NB4 (cell line): ENCODE measurements at regions not wholly inside any gene's neighbourhood (a gene's known extent, or its start where the extent isn't known, plus 50 kb on each side); places are given as distances from the start of the nearest gene placed in this dataset.
"Not testable (repeated sequence)": the region's sequence is repeated elsewhere in the genome, so short reads cannot be mapped to it uniquely, and the experiment has no call there.

Experiments used
- DNase-seq: peaks from one replicate; pipeline ENCODE4 v3.0.0; 2010; ENCODE audit warnings: low read depth
- H3K4me3 ChIP-seq: one replicate; pipeline ENCODE4 v1.5.1; 2011; ENCODE audit warnings: mild to moderate bottlenecking, low read depth, low read length, moderate library complexity
- MYC ChIP-seq: IDR thresholded peaks from 2 replicates; pipeline ENCODE4 v1.6.1; 2011; ENCODE audit warnings: low read depth, low read length
- POLR2A ChIP-seq: IDR thresholded peaks from 2 replicates; pipeline ENCODE4 v1.6.1; 2011; ENCODE audit warnings: mild to moderate bottlenecking; ENCODE audit not compliant: insufficient read length; ENCODE audit errors: extremely low read depth
- TF ChIP-seq, protein P1 (sequence below): IDR thresholded peaks from one replicate; pipeline ENCODE4 v1.5.1; 2012; ENCODE audit warnings: low read depth, low read length
- TF ChIP-seq, protein P2 (sequence below): IDR thresholded peaks from 2 replicates; pipeline ENCODE4 v1.6.1; 2011; ENCODE audit warnings: low read depth, low read length

GRCh38 chr2:113823716-113824595 is 65.9 kb upstream of the ACTR3 start:
- DNase-seq: no peak
- no peak overlapping the region for H3K4me3 ChIP-seq
- TF ChIP-seq POLR2A: no peak

DNA sequence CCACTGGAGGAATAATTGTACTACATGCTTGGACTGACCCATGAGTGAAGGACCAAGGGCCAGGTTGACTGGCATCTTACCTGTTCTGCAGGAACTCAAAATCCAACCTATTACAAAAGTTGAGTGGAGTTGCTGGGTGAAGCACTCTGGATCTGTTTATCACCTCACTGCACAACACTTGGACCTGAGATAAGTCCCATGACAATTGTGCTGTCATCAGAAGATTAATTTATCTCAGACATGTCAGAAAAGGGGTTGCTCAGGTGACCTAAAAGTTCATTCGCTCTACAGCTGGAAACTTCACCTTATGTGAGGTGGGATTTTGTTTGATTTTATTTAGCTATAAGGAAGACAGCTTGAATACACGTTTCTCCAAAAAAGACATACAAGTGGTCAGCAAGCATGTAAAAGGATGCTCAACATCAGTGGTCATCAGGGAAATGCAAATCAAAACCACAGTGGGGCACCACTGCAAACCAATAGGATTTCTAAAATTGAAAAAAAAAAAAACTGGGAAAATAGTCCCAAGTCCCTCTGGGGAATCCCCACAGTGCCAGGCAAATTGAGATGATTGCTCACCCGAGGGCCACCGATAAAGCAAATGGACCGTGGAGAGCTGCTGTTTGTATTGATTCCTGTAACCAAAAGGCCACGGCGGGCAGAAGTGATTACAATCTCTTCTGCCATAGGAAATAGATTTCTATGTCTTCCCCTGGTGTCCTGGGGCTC is 65.8 kb upstream of the SLC35F5 start:
- no peak for DNase-seq
- H3K4me3 ChIP-seq: no peak overlapping the region
- TF ChIP-seq, protein P1, sequence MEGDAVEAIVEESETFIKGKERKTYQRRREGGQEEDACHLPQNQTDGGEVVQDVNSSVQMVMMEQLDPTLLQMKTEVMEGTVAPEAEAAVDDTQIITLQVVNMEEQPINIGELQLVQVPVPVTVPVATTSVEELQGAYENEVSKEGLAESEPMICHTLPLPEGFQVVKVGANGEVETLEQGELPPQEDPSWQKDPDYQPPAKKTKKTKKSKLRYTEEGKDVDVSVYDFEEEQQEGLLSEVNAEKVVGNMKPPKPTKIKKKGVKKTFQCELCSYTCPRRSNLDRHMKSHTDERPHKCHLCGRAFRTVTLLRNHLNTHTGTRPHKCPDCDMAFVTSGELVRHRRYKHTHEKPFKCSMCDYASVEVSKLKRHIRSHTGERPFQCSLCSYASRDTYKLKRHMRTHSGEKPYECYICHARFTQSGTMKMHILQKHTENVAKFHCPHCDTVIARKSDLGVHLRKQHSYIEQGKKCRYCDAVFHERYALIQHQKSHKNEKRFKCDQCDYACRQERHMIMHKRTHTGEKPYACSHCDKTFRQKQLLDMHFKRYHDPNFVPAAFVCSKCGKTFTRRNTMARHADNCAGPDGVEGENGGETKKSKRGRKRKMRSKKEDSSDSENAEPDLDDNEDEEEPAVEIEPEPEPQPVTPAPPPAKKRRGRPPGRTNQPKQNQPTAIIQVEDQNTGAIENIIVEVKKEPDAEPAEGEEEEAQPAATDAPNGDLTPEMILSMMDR: no peak
- no peak for TF ChIP-seq POLR2A
- TF ChIP-seq MYC: no peak
- TF ChIP-seq, protein P2, sequence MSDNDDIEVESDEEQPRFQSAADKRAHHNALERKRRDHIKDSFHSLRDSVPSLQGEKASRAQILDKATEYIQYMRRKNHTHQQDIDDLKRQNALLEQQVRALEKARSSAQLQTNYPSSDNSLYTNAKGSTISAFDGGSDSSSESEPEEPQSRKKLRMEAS: no peak

- H3K4me3 ChIP-seq: no peak overlapping the region
- DNase-seq: no peak
- TF ChIP-seq MYC (no peak), POLR2A (no peak)
- TF ChIP-seq, protein P1: no peak
- TF ChIP-seq, protein P2: no peak
These were observed 62.0 kb upstream of the SLC35F5 start for GRCh38 chr2:113818382-113818951.

DNA sequence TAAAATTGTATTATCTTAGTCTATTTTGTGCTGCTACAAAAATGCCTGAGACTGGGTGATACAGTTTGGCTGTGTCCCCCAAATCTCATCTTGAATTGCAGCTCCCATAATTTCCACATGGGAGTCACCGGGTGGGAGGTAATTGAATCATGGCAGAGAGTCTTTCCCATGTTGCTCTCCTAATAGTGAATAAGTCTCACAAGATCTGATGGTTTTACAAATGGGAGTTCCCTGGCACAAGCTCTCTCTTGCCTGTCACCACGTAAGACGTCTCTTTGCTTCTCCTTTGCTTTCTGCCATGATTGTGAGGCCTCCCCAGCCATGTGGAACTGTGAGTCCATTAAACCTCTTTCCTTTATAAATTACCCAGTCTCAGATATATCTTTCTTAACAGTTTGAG is 57.0 kb upstream of the SLC35F5 start:
- DNase-seq, H3K4me3 ChIP-seq: not testable (repeated sequence)

- TF ChIP-seq POLR2A (no peak), MYC (no peak)
- TF ChIP-seq, protein P1: no peak
- TF ChIP-seq, protein P2: no peak
- no peak overlapping the region for H3K4me3 ChIP-seq
- DNase-seq: no peak
These were observed 55.8 kb upstream of the SLC35F5 start for GRCh38 chr2:113812204-113812603.

GRCh38 chr2:113809076-113809736 is 52.8 kb upstream of the SLC35F5 start:
- DNase-seq: no peak
- TF ChIP-seq MYC: no peak
- TF ChIP-seq, protein P2: no peak
- TF ChIP-seq, protein P1: no peak
- no peak for TF ChIP-seq POLR2A
- H3K4me3 ChIP-seq: no peak overlapping the region
